Liver (tissue), 8 donors: ENCODE measurements at regions not wholly inside any gene's neighbourhood (a gene's known extent, or its start where the extent isn't known, plus 50 kb on each side); places are given as distances from the start of the nearest gene placed in this dataset.

Source experiments
- DNase-seq: peaks from one replicate; pipeline ENCODE4 v3.0.0-alpha.2; 2017; ENCODE audit warnings: low spot score
- H3K27ac ChIP-seq, 2 donors: one replicate each; pipeline ENCODE4 v1.7.0; 2013; ENCODE audit warnings: inconsistent platforms in 2 of 2, low read length in 2 of 2, control low read depth in 1 of 2, low read depth in 1 of 2, mild to moderate bottlenecking in 1 of 2
- H3K27me3 ChIP-seq, 4 donors: one replicate each; pipeline versions ENCODE4 v1.6.1 to v1.7.0; 2013; ENCODE audit warnings: low read length in 3 of 4, inconsistent platforms in 1 of 4, mild to moderate bottlenecking in 1 of 4, moderate library complexity in 1 of 4; ENCODE audit not compliant: control insufficient read depth in 4 of 4, insufficient read depth in 4 of 4
- H3K36me3 ChIP-seq, 4 donors: one replicate each; pipeline versions ENCODE4 v1.6.1 to v1.7.0; 2013; ENCODE audit warnings: low read length in 3 of 4, mild to moderate bottlenecking in 3 of 4, low read depth in 1 of 4, moderate library complexity in 1 of 4; ENCODE audit not compliant: control insufficient read depth in 4 of 4, insufficient read depth in 3 of 4
- H3K4me1 ChIP-seq, 4 donors: one replicate each; pipeline versions ENCODE4 v1.6.1 to v1.7.0; 2013; ENCODE audit warnings: low read length in 3 of 4, mild to moderate bottlenecking in 3 of 4, moderate library complexity in 1 of 4; ENCODE audit not compliant: control insufficient read depth in 4 of 4, insufficient read depth in 4 of 4
- H3K4me3 ChIP-seq, 3 donors: one replicate each; pipeline versions ENCODE4 v1.6.1 to v1.7.0; 2013; ENCODE audit warnings: low read length in 3 of 3, control low read depth in 1 of 3, low read depth in 1 of 3, mild to moderate bottlenecking in 1 of 3
- H3K9ac ChIP-seq, 2 donors: one replicate each; pipeline ENCODE4 v1.7.0; 2013; ENCODE audit warnings: low read length in 2 of 2, mild to moderate bottlenecking in 2 of 2, moderate library complexity in 2 of 2, control low read depth in 1 of 2, low read depth in 1 of 2
- H3K9me3 ChIP-seq, 4 donors: one replicate each; pipeline versions ENCODE4 v1.6.1 to v1.7.0; 2013; ENCODE audit warnings: low read length in 3 of 4; ENCODE audit not compliant: control insufficient read depth in 4 of 4
- ATF3 ChIP-seq: IDR thresholded peaks from 2 replicates; pipeline ENCODE4 v1.6.1; 2016; ENCODE audit warnings: antibody characterized with exemption
- CTCF ChIP-seq: fragments of 150-350 bp; IDR thresholded peaks from 2 replicates; pipeline ENCODE4 v1.5.1; 2017; ENCODE audit warnings: improper control_type of control experiment, low read depth, low read length; ENCODE audit not compliant: missing input control
- EGR1 ChIP-seq, 2 donors: IDR thresholded peaks; 2 replicates each; pipeline ENCODE4 v1.6.1; 2016 to 2018; ENCODE audit warnings: antibody characterized with exemption in 2 of 2, low read depth in 2 of 2
- FOXA1 ChIP-seq: IDR thresholded peaks from 2 replicates; pipeline ENCODE4 v1.6.1; 2016; ENCODE audit warnings: antibody characterized with exemption
- FOXA2 ChIP-seq: IDR thresholded peaks from 2 replicates; pipeline ENCODE4 v1.6.1; 2016; ENCODE audit warnings: antibody characterized with exemption
- GABPA ChIP-seq, 2 donors: IDR thresholded peaks in 1 of 2; conservative IDR thresholded peaks in 1 of 2; 2 replicates each; pipeline ENCODE4 v1.6.1; 2016; ENCODE audit warnings: antibody characterized with exemption in 2 of 2, mild to moderate bottlenecking in 1 of 2, moderate library complexity in 1 of 2
- HNF4A ChIP-seq, 2 donors: conservative IDR thresholded peaks; 2 replicates each; pipeline ENCODE4 v1.6.1; 2016; ENCODE audit warnings: antibody characterized with exemption in 2 of 2, mild to moderate bottlenecking in 2 of 2
- MAX ChIP-seq: IDR thresholded peaks from 2 replicates; pipeline ENCODE4 v1.6.1; 2016; ENCODE audit warnings: antibody characterized with exemption
- NR2F2 ChIP-seq: IDR thresholded peaks from 2 replicates; pipeline ENCODE4 v1.6.1; 2016; ENCODE audit warnings: antibody characterized with exemption
- REST ChIP-seq: IDR thresholded peaks from 2 replicates; pipeline ENCODE4 v1.6.1; 2016; ENCODE audit warnings: antibody characterized with exemption, mild to moderate bottlenecking
- RXRA ChIP-seq, 2 donors: IDR thresholded peaks; 2 replicates each; pipeline ENCODE4 v1.6.1; 2017 to 2018; ENCODE audit warnings: antibody characterized with exemption in 2 of 2, mild to moderate bottlenecking in 1 of 2
- YY1 ChIP-seq: IDR thresholded peaks from 2 replicates; pipeline ENCODE4 v1.6.1; 2016; ENCODE audit warnings: antibody characterized with exemption, mild to moderate bottlenecking
- ZBTB33 ChIP-seq: IDR thresholded peaks from 2 replicates; pipeline ENCODE4 v1.6.1; 2016; ENCODE audit warnings: antibody characterized with exemption
- WGBS: extraction: QIAGEN DNeasy Blood & Tissue Kit; methylation state at CpG from one replicate; pipeline ENCODE4 v1.1.7; 2013; 5-methylcytosine and 5-hydroxymethylcytosine counted together
- donor health status: healthy.
- donor health status: healthy.
- donor health status: healthy.
- donor health status: healthy.
- donor health status: healthy.

- DNase-seq = no peak
- Histone ChIP-seq H3K27me3 (no peaks in the 10 kb centered on the region), H3K27ac (no peak overlapping the region), H3K9ac (no peak overlapping the region), H3K4me3 (no peak overlapping the region), H3K9me3 (no peaks in the 10 kb centered on the region), H3K4me1 (no peaks in the 10 kb centered on the region), H3K36me3 (no peaks in the 10 kb centered on the region)
- 70% methylated on average over 2 of the region's 2 CpGs for WGBS
- TF ChIP-seq FOXA1 (no peak), GABPA (IDR thresholded peaks at IDR 0.05 in 1 of 2, conservative IDR thresholded peaks at IDR 0.05 in 1 of 2) (no peak), ZBTB33 (no peak), RXRA (IDR thresholded peaks at IDR 0.05) (no peak), NR2F2 (no peak), REST (no peak), YY1 (no peak), MAX (no peak), FOXA2 (no peak), ATF3 (no peak)
Measured at GRCh38 chrX:16517039-16517605, 132.8 kb upstream of the S100G start.

- H3K4me3 ChIP-seq = no peak overlapping the region
- TF ChIP-seq EGR1 (IDR thresholded peaks at IDR 0.05; ENCODE audit: low read depth in 2 of 2) = no peak
- no peak for TF ChIP-seq HNF4A (conservative IDR thresholded peaks at IDR 0.05)
- no peak for TF ChIP-seq CTCF
- TF ChIP-seq YY1 = no peak
- TF ChIP-seq FOXA1 = no peak
- no peak for TF ChIP-seq ZBTB33
- no peaks in the 10 kb centered on the region for H3K27me3 ChIP-seq
- no peak for DNase-seq
- H3K9ac ChIP-seq = no peak overlapping the region
- no peaks in the 10 kb centered on the region for H3K36me3 ChIP-seq
- H3K27ac ChIP-seq = no peak overlapping the region
- no peaks in the 10 kb centered on the region for H3K9me3 ChIP-seq
- H3K4me1 ChIP-seq = no peaks in the 10 kb centered on the region
- 93% methylated on average over 3 of the region's 3 CpGs for WGBS
Measured at GRCh38 chrX:16518131-16518530, 131.8 kb upstream of the S100G start.
